ENCODE measurements at regions not wholly inside any gene's neighbourhood (a gene's known extent, or its start where the extent isn't known, plus 50 kb on each side); places are given as distances from the start of the nearest gene placed in this dataset.

DNA sequence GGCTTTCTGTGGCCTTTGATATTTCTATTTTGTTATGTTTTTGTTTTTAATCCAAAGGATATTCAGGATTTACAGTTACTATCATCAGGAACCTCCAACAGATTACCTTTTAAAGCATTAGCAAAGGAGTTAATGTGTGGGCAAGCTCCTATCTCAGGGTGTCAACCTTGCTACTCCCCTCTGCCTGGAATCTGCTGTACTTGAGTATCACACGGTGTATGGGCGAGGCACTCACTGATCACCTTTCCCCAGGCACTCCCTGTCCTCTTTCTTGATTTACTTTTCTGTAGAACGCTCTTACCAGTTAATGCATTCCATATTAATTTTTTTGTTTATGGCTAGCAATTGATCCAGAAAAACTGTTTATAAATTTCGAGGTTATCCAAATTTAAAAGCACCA is 117.0 kb upstream of the GAS1 start:
- DNase-seq (ENCODE audit: low read depth in 1 of 2, low spot score in 2 of 2) (no peak), FAIRE-seq (no peak)
- H3K9ac ChIP-seq (replicated peaks in 1 of 4; ENCODE audit: extremely low read depth in 1 of 4, low read depth in 3 of 4, low read length in 3 of 4) = no peak overlapping the region
- no peak overlapping the region for H2AFZ ChIP-seq (ENCODE audit: low read length)
- ChIA-PET POLR2A (ENCODE audit: partially characterized antibody) (no interaction called here), CTCF (ENCODE audit: partially characterized antibody) (interaction anchor here (1.3 kb wide), 1 partner anchor 17 kb away, joined by 4 read pairs; no protein-coding TSS in a partner anchor)
- TF ChIP-seq SUZ12 (IDR thresholded peaks at IDR 0.05; ENCODE audit: low read length) = no peak
- TF ChIP-seq CTCF (IDR thresholded peaks at IDR 0.05; ENCODE audit: control extremely low read depth in 1 of 3, insufficient read depth in 1 of 3, low read depth in 1 of 3, low read length in 3 of 3) = no peak
- TF ChIP-seq MAX (IDR thresholded peaks at IDR 0.05) = no peak
- no peak for TF ChIP-seq CBX5 (IDR thresholded peaks at IDR 0.05; ENCODE audit: low read depth, low read length)
- TF ChIP-seq KDM4A (IDR thresholded peaks at IDR 0.05; ENCODE audit: low read depth, low read length, severe bottlenecking) = no peak
- TF ChIP-seq KDM1A (IDR thresholded peaks at IDR 0.05; ENCODE audit: borderline replicate concordance, low read length) = no peak
- TF ChIP-seq EP300 (IDR thresholded peaks at IDR 0.05; ENCODE audit: borderline replicate concordance in 1 of 2, low read depth in 2 of 2, low read length in 2 of 2) = no peak
- no peak for TF ChIP-seq JUND (IDR thresholded peaks at IDR 0.05; ENCODE audit: low read length)
- no peak for TF ChIP-seq POLR2AphosphoS5 (IDR thresholded peaks at IDR 0.05; ENCODE audit: low read depth, low read length)
- no peak for TF ChIP-seq GTF2F1 (IDR thresholded peaks at IDR 0.05; ENCODE audit: borderline replicate concordance, low read depth, low read length)
- H3K14ac ChIP-seq (ENCODE audit: insufficient read length) = no peak overlapping the region
- no peak overlapping the region for H3K4me2 ChIP-seq (ENCODE audit: insufficient read depth in 1 of 2, low read depth in 2 of 2, low read length in 2 of 2)
- H3K4ac ChIP-seq (replicated peaks; ENCODE audit: insufficient read length, low read depth, low read length) = no peak overlapping the region
- H3K27me3 ChIP-seq (replicated peaks in 1 of 4; ENCODE audit: control insufficient read depth in 3 of 4, extremely low read depth in 1 of 4, insufficient read depth in 3 of 4, low read length in 3 of 4) = no peaks in the 10 kb centered on the region
- no peak overlapping the region for H2BK12ac ChIP-seq (ENCODE audit: low read depth, low read length)
- H4K20me1 ChIP-seq (replicated peaks in 1 of 2; ENCODE audit: control insufficient read depth in 1 of 2, insufficient read depth in 2 of 2, low read length in 2 of 2) = no peaks in the 10 kb centered on the region
- no peak overlapping the region for H4K5ac ChIP-seq (ENCODE audit: insufficient read length, low read depth, low read length)
- no peak overlapping the region for H2AK5ac ChIP-seq (ENCODE audit: low read depth, low read length)
- H4K8ac ChIP-seq (ENCODE audit: extremely low read depth, insufficient read depth, low read length) = no peak overlapping the region
- H4K91ac ChIP-seq (replicated peaks; ENCODE audit: insufficient read length, low read length) = no peak overlapping the region
- H3K4me1 ChIP-seq (replicated peaks in 1 of 4; ENCODE audit: control insufficient read depth in 3 of 4, insufficient read depth in 4 of 4, low read length in 3 of 4) = no peaks in the 10 kb centered on the region
- no peaks in the 10 kb centered on the region for H3K9me3 ChIP-seq (ENCODE audit: insufficient read depth in 2 of 2, low read depth in 1 of 2, low read length in 1 of 2)
- H3K56ac ChIP-seq (replicated peaks; ENCODE audit: insufficient read length, low read depth, low read length) = no peak overlapping the region
- H2BK20ac ChIP-seq (ENCODE audit: low read length) = no peak overlapping the region
- H3K23me2 ChIP-seq (ENCODE audit: low read depth, low read length) = no peaks in the 10 kb centered on the region
- no peak overlapping the region for H2BK5ac ChIP-seq (ENCODE audit: low read depth, low read length)
- H3K27ac ChIP-seq (ENCODE audit: low read depth, low read length) = no peak overlapping the region
- WGBS, 2 experiments (ENCODE audit: extremely low coverage in 1 of 2, insufficient coverage in 1 of 2, insufficient read length in 1 of 2, insufficient replicate concordance in 2 of 2, low coverage in 1 of 2, low lambda C conversion rate in 2 of 2, missing lambda C conversion rate in 1 of 2) = 90% methylated on average over 4 of the region's 4 CpGs; no CpG with 5 or more reads in 1 of the 2 experiments
- no peak overlapping the region for H3K4me3 ChIP-seq (ENCODE audit: extremely low read depth in 1 of 4, insufficient read depth in 2 of 4, low read depth in 3 of 4, low read length in 4 of 4)
- H2BK15ac ChIP-seq (ENCODE audit: low read length) = no peak overlapping the region
- H3K36me3 ChIP-seq (ENCODE audit: control insufficient read depth in 2 of 4, insufficient read depth in 4 of 4, low read length in 3 of 4) = no peaks in the 10 kb centered on the region
- H3K79me2 ChIP-seq (ENCODE audit: control insufficient read depth in 1 of 2, insufficient read depth in 2 of 2, low read length in 2 of 2) = no peaks in the 10 kb centered on the region
- no peaks in the 10 kb centered on the region for H3K79me1 ChIP-seq (ENCODE audit: low read depth, low read length)
- no peak overlapping the region for H2BK120ac ChIP-seq (replicated peaks; ENCODE audit: low read depth, low read length)
- H3K18ac ChIP-seq (ENCODE audit: extremely low read depth, low read length) = no peak overlapping the region
- no peak overlapping the region for H3K23ac ChIP-seq (ENCODE audit: insufficient read length)
